Fibroblast of skin of left biceps (primary cell): ENCODE measurements at regions not wholly inside any gene's neighbourhood (a gene's known extent, or its start where the extent isn't known, plus 50 kb on each side); places are given as distances from the start of the nearest gene placed in this dataset.
"Not testable (repeated sequence)": the region's sequence is repeated elsewhere in the genome, so short reads cannot be mapped to it uniquely, and the experiment has no call there.

Source experiments
- DNase-seq, 2 experiments: peaks; one replicate each; pipeline ENCODE4 v3.0.0-alpha.2; 2013; ENCODE audit warnings: low read depth in 2 of 2

DNA sequence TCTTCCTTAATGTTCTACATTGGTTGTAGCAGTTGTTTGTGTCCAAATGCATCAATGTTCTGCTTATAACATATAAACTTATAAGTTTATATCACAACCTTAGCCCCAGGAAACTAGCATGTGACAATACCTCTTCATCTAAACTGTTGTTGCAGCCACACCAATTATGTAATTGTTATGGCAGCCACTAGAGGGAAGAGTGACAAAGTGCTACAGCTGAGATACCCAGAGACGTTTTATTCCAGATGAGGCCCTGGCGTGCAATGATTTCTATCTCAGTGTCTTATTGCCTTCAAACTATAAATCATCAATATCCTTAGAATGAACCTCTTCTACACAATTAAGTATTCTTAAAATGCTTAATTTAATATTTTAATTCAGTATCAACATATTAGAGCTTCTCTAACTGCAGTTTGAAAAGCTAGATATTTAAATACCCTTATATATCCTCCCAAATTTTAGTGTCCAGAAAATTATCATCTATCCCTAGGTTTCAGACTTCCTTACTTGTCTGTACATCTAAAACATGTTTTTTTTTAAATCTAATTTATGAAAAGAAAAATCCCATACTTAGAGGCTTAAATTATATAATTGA lies 171.6 kb downstream of the PCDH10 start:
- no peak for DNase-seq

- no peak for DNase-seq
Measured at GRCh38 chr4:133316909-133317308, 167.8 kb downstream of the PCDH10 start.

- no peak for DNase-seq
Measured at GRCh38 chr4:133314991-133315390, 165.9 kb downstream of the PCDH10 start.

DNA sequence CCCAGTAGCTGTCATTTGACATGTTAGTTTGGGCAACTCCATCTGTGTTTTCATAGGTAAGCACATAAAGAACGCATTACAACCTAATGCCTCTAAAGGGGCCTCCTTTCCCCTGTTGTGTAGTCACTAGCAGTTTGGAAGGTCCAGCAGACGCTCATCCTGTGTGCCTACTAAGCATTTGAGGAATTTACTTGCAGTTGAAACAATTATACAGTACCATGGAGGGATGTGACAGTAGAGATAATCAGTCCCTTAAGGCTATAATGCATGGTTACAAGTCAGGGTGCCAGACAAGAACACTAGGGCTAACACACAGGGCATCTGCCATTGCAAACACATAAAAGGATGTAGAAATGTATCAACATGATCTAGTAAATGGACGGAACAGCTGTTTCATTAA lies 138.3 kb downstream of the PCDH10 start:
- no peak for DNase-seq

GRCh38 chr4:133278591-133278990 lies 129.5 kb downstream of the PCDH10 start:
- no peak for DNase-seq

GRCh38 chr4:133277940-133278339 lies 128.8 kb downstream of the PCDH10 start:
- DNase-seq = not testable (repeated sequence)

- no peak for DNase-seq
Measured at GRCh38 chr4:133275246-133275645, 126.2 kb downstream of the PCDH10 start.

GRCh38 chr4:133273401-133273800 lies 124.3 kb downstream of the PCDH10 start:
- DNase-seq = no peak

DNA sequence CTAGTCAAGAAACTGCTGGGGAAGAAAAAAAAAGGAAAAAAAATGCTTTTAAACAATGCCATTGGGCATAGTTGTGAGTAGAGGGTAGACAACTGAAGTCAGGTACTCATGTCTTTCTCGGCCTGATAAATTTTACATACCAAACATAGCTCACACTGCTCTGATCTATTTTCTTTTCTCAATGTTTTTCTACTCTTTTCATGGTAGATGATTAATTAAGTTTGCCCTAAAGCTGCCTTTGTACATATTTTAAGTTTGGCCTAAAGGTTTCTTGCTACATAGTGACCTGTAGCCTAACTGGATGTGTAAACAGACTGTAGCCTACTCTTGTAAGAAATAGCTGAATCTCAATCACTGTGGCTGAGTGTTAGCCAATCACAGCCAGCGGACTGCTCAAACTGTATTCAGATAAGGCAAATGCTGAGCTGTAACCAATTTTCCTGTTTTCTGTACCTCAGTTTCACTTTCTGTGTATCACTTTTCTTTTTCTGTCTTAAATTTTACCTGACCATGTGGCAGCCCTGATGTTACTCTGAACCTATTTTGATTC lies 121.0 kb downstream of the PCDH10 start:
- DNase-seq = no peak

- no peak for DNase-seq
Measured at GRCh38 chr4:133268205-133268604, 119.1 kb downstream of the PCDH10 start.

DNA sequence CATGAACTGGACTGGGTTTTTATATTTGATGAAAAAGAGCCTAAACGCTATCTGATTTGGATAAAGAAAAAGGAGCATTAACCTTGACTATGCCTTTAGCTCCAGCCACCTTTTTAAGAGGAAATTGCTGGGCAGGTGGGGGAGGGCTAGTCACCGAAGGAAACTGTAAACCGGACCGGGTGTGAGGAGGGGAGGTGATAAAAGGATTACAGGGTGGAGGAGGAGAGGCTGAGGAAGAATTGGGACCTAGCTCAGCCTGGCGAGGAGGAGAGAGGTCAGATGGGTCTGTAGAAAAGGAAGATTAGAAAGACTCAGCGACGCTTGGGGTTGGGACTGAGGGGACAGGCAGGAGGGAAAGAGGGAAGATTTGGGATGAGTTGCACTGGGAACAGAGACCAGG lies 118.4 kb downstream of the PCDH10 start:
- not testable (repeated sequence) for DNase-seq

GRCh38 chr4:133266966-133267365 lies 117.9 kb downstream of the PCDH10 start:
- not testable (repeated sequence) for DNase-seq

GRCh38 chr4:133264251-133264650 lies 115.2 kb downstream of the PCDH10 start:
- DNase-seq = not testable (repeated sequence)

GRCh38 chr4:133263104-133263503 lies 114.0 kb downstream of the PCDH10 start:
- no peak for DNase-seq

DNA sequence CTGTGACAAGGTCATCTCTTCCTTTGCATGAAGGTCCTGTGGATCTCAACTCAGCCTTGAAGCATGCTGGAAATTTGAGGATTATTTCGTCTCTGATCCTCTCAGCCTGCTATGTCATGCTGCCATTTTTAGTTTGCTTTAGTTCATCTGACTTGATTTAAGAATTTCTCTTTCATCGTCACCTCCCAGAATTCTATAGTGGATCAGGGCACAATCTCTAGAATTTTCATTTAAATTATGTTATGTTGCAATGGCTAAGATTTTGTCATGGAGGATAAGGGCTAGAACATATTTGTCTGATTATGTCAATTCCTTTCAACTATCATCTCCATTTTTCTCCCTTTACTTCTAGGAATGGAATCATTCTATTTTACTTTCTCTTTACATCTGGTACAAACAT lies 98.8 kb downstream of the PCDH10 start:
- no peak for DNase-seq

GRCh38 chr4:133245226-133245625 lies 96.1 kb downstream of the PCDH10 start:
- DNase-seq = no peak
